NT2/D1 (cell line): ENCODE measurements at regions not wholly inside any gene's neighbourhood (a gene's known extent, or its start where the extent isn't known, plus 50 kb on each side); places are given as distances from the start of the nearest gene placed in this dataset.

Source experiments
- YY1 ChIP-seq: IDR thresholded peaks from 2 replicates; pipeline ENCODE4 v1.6.1; 2011; ENCODE audit not compliant: insufficient read length, insufficient read depth
- ZNF274 ChIP-seq: IDR thresholded peaks from 2 replicates; pipeline ENCODE4 v1.6.1; 2011; ENCODE audit warnings: mild to moderate bottlenecking, low read depth, low read length

- TF ChIP-seq YY1, result no peak
- no peak for TF ChIP-seq ZNF274
These were observed 402.9 kb upstream of the ATP11B start for GRCh38 chr3:182390421-182390820.
